ENCODE measurements at regions not wholly inside any gene's neighbourhood (a gene's known extent, or its start where the extent isn't known, plus 50 kb on each side); places are given as distances from the start of the nearest gene placed in this dataset.

DNA sequence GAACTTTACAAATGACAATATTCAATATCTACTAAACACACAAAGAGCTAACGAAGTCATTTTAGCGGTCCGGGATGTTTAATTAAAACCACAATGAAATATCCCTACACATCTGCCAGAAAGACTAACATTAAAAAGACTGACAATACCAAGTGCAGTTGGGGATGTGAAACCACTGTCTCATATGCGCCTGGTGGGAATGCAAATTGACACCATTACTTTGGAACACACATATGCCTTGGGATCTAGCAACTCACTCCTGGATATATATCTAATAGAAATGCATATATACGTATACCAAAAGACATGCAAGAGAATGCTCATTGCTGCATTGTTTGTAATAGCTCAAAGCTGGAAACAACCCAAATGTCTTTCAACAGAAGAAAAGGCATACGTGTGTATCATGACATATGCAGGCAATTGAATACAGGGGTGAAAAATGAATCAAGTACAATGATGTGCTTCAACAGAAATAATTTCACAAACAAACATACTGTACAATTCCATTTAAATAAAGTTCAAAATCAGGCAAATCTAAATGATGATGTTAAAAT, 153.3 kb downstream of the CARTPT start:
- no peak for DNase-seq

DNA sequence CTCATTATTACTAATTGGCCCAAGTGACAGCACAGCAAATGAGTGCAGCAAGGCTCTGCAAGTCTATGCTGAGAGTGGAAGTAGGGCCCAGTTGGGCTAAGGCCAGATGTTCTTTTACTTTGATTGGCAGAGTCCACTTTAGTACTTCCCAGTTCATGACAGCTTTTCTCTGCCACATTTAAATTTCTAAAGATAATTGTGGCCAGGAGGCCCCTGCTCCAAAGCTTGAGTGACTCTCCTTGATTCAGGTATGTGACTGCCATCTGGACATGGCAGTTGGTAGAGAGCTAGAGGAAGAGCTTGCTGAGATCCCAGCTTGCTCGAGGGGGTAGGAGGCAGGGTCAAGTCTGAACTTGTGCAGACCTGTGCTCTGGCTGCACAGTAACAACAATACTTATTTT, 154.1 kb downstream of the CARTPT start:
- DNase-seq: no peak

DNA sequence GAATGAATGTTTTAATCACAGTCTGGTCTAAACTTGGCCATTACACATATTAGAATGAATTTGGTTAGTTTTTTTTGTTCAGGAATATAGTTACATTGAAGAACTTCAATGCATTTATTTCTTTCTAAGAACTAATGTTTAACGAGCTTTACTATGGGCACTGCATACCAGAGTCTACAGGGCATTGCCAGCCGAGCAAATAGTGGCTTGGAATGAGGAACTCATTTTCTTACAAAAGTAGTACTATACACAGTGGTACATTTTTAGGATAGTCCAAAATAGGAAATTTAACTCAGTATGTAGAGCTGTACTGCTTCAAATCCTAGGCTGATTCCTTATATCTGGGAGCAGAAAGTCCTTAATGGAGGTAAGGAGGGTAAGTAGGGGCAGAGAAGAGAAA, 155.4 kb downstream of the CARTPT start:
- no peak for DNase-seq

DNA sequence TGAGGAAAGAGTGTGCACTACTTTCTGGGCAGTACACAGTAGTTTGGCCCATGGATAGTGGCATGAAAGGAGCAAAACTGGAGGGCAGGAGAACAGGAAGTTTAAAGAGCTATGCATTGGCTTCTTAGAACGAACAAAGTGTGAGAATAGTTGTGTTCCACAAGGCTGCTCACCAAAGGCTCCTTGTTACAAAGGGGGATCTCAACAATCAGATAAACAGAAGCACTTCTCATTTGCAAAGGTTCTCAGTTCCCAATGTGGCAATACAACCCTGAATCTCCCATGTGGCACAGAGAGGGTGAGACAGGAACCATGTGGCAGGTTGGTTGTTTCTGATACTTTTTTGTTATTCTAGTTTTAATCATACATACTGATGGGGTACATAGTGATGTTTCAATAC, 158.4 kb downstream of the CARTPT start:
- no peak for DNase-seq

DNA sequence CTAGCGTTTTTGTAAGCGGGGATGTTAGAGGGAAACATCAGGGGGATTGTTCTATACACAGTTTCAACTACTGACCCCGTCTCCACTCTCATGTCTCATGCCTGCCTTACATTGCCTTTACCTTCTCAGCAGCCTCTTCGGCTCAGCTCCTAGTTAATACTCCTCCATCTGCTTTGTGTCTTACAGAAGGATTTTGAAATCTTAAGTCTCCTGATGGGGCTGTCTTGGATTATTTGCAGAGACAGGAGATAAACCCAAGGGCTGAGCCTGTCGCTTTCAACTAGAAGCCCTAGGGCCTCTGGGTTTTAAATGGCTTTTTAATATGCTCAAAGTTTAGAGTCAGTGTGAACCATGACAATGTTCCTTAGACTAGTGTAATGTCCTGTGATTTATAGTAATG, 161.5 kb downstream of the CARTPT start:
- no peak for DNase-seq

DNA sequence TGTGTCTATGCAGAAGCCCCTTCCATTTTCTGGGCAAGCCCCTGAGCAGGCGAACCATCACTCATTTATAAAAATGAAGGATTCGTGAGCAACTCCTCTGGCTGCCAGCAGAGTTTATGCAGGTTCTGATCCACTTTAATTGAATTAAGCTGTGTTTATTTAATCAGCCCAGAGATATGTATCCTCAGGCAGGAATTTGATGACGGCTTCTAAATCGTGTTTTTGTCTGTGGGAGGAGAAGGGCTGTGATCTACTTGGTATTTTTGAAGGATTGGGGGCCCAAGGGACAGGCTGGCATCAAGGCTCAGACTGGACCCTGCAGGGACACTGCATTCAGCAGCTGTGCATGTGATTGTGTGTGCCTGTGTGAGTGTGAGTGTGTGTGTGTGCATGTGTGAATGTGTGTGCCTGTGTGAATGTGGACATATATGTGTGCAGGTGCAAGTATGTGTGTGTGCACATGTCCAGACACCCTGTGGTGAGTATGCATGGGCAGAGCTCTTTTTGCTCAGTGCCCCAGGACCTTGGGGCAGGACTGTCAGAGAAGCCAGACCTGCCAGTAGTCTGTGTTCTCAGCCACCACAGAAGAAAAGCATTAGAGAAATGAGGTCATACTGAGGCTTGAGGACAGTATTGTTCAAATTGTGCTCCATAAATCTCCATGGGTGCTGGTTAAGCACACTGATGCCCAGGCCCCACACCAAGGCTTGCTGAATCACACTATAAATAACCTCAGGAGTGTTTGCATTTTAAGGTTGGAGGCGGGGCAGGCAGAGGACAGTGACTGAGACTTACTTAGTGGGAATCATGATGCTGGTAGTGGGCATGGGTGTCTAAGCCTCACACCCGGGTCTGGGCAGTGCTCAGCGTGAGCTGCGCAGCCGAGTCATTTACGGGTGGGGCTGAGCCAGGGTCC, 164.0 kb downstream of the CARTPT start:
- no peak for DNase-seq

GRCh38 chr5:71883742-71884103, 164.6 kb downstream of the CARTPT start:
- no peak for DNase-seq

GRCh38 chr5:71884926-71885325, 165.9 kb downstream of the CARTPT start:
- no peak for DNase-seq

- no peak for DNase-seq
Observed at GRCh38 chr5:71886406-71886805, 167.3 kb downstream of the CARTPT start.

- DNase-seq: peak in 1 of 2 donors; percentile 1
Observed at GRCh38 chr5:71887680-71888079, 168.6 kb downstream of the CARTPT start.

- DNase-seq: no peak
Observed at GRCh38 chr5:71891406-71891805, 172.3 kb downstream of the CARTPT start.

DNA sequence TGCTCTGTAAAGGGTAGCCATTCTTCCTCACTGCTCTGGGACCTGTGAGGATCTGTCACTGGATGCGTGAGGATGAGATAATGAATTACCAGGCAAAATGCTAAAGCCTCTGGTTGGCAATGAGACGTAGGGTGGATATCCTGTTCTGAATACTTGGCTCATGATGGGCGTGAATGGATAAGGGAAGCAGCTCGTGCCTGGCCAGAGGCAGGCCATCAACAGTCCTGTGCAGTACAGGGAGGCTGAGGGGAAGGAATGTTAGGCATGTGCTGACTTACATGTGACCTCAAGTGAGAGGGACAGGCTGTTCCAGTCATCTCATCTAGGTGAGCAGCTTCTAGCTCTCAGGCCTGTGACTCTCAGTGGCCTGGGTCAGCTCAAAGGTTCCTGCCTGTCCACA, 172.8 kb downstream of the CARTPT start:
- DNase-seq: no peak

GRCh38 chr5:71892641-71893365, 173.7 kb downstream of the CARTPT start:
- no peak for DNase-seq

- no peak for DNase-seq
Observed at GRCh38 chr5:71893451-71893850, 174.4 kb downstream of the CARTPT start.

- DNase-seq: no peak
Observed at GRCh38 chr5:71894091-71894490, 175.0 kb downstream of the CARTPT start.

- DNase-seq: no peak
Observed at GRCh38 chr5:71895546-71895945, 176.5 kb downstream of the CARTPT start.

GRCh38 chr5:71899865-71900342, 180.8 kb downstream of the CARTPT start:
- no peak for DNase-seq

GRCh38 chr5:71903808-71904207, 184.7 kb downstream of the CARTPT start:
- DNase-seq: no peak

DNA sequence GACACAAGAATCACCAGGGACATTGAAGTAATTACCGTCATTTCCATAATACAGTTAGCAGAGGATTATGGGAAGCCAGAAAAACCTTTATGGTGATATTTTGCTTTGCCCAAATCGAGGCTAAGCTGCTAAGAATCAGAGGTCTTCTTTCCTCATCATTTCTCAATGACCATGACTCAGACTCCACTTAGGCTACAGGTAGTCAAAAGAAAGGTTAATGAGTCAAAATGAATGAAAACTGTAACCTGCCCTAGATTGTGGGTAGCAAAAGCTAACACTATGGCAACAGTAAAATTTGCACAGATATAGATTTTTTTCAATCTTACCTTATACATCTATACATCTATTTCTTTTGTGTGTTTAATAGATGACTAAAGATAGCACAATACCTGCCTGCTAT, 185.8 kb downstream of the CARTPT start:
- no peak for DNase-seq

DNA sequence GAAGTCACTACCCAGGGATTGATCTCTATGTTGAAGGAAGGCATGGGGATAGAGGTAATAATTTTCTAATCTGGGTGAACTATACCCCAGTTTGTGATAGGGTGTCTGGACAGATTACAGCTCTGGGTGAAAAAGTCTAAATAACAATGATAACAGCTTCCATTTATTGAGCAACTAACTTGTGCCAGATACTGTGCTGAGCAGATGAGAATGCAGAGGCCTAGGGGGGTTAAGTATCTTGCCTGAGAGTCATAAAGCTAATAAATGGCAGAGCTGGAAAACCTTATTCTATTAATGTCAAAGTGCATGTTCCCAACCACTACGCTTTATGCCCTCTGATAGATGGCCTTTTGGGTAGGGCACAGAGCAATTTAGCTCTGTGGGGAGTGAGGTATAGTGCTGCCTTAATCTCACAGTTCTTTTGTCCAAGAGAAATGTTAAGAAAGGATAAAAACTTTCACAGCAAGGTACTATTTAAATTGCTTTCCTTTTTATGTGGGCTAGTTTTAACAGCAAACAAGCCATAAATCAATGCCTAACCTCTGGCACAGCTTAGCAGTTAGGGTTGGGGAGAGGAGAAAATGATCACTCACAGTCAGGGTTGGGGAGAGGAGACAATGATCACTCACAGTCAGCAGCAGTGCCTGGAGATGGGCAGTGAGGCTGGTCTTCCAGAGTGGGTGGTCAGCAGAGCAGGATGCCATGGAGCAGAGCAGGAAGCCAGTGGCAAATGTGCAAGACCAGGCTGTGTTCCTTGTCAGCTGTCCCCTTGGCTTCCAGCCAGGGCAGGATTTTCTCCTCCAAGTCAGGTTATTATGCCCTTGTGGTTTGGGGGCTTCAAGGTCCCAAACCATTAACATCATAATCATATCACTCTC, 187.0 kb downstream of the CARTPT start:
- no peak for DNase-seq

GRCh38 chr5:71907001-71907588, 188.0 kb downstream of the CARTPT start:
- no peak for DNase-seq

DNA sequence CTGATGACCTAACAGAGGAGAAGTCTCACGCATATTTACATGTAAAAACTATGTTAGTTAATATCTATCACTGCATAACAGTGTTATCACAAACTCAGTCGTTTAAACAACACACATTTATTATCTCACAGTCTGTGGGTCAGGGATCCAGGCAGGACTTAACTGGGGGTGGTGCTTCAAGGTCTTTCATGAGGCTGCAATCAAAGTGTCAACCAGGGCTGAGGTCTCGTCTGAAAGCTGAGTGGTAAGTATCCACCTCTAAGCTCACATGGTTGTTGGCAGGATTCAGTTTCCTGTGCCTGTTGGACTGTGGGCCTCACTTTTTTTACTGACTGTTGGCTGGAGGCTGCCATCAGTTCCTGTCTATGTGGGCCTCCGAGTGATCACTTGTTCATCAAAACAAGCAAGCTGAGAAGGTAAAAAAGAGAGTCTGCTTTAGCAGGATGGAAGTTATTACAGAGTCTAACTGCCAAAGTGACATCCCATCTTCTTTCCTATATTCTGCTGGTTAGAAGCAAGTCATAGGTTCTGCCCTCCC, 188.6 kb downstream of the CARTPT start:
- no peak for DNase-seq

Measured in stimulated activated CD4-positive, alpha-beta T cell treated with anti-CD3 and anti-CD28 coated beads, Interleukin-2, amount 100 ng/mL, for 48 hours (primary cell).